ENCODE measurements at regions not wholly inside any gene's neighbourhood (a gene's known extent, or its start where the extent isn't known, plus 50 kb on each side); places are given as distances from the start of the nearest gene placed in this dataset.

- intact Hi-C loops (cut with DNase I; ENCODE audit: low total_unique reads) = no loop called here
- Histone ChIP-seq H3K27me3 (no peaks in the 10 kb centered on the region), H3K4me1 (no peaks in the 10 kb centered on the region), H3K4me3 (no peak overlapping the region), H3K36me3 (no peaks in the 10 kb centered on the region), H3K9me3 (no peaks in the 10 kb centered on the region), H3K27ac (no peak overlapping the region)
- no peak for DNase-seq
- 75 to 87% methylated on average over 1 of the region's 1 CpG for WGBS, 2 donors (ENCODE audit: low coverage in 1 of 2)
- TF ChIP-seq EP300 (IDR thresholded peaks at IDR 0.05; ENCODE audit: low read depth) (no peak), POLR2AphosphoS5 (IDR thresholded peaks at IDR 0.05) (no peak), POLR2A (IDR thresholded peaks at IDR 0.05) (no peak), CTCF (IDR thresholded peaks at IDR 0.05) (no peak)
- in situ Hi-C loops (cut with MboI; ENCODE audit: low pct_ligation_motif_present in 1 of 4, low pct_unique_long_range_greater_than_20kb in 1 of 4, low sequenced_read_pairs in 3 of 4) = no loop called here
Measured at GRCh38 chr18:34550902-34551301, 159.2 kb upstream of the DTNA start.

- in situ Hi-C loops (cut with MboI; ENCODE audit: low pct_ligation_motif_present in 1 of 4, low pct_unique_long_range_greater_than_20kb in 1 of 4, low sequenced_read_pairs in 3 of 4) = no loop called here
- Histone ChIP-seq H3K27ac (no peak overlapping the region), H3K27me3 (no peaks in the 10 kb centered on the region), H3K36me3 (no peaks in the 10 kb centered on the region), H3K9me3 (no peaks in the 10 kb centered on the region), H3K4me1 (no peaks in the 10 kb centered on the region), H3K4me3 (no peak overlapping the region)
- DNase-seq = no peak
- intact Hi-C loops (cut with DNase I; ENCODE audit: low total_unique reads) = no loop called here
- TF ChIP-seq CTCF (IDR thresholded peaks at IDR 0.05) (no peak), POLR2AphosphoS5 (IDR thresholded peaks at IDR 0.05) (no peak), EP300 (IDR thresholded peaks at IDR 0.05; ENCODE audit: low read depth) (no peak), POLR2A (IDR thresholded peaks at IDR 0.05) (no peak)
- WGBS, 2 donors (ENCODE audit: low coverage in 1 of 2) = 81 to 96% methylated on average over 2 of the region's 2 CpGs
Measured at GRCh38 chr18:34551824-34552223, 158.3 kb upstream of the DTNA start.

GRCh38 chr18:34562252-34562870, 147.7 kb upstream of the DTNA start:
- TF ChIP-seq CTCF (IDR thresholded peaks at IDR 0.05) = no peak
- no peak for TF ChIP-seq POLR2A (IDR thresholded peaks at IDR 0.05)
- H3K4me3 ChIP-seq = no peak overlapping the region
- no peak for DNase-seq
- WGBS, 2 donors (ENCODE audit: low coverage in 1 of 2) = 71 to 80% methylated on average over 6 of the region's 6 CpGs
- no peaks in the 10 kb centered on the region for H3K4me1 ChIP-seq
- H3K36me3 ChIP-seq = no peaks in the 10 kb centered on the region
- intact Hi-C loops (cut with DNase I; ENCODE audit: low total_unique reads) = no loop called here
- in situ Hi-C loops (cut with MboI; ENCODE audit: low pct_ligation_motif_present in 1 of 4, low pct_unique_long_range_greater_than_20kb in 1 of 4, low sequenced_read_pairs in 3 of 4) = no loop called here
- H3K9me3 ChIP-seq = no peaks in the 10 kb centered on the region
- H3K27ac ChIP-seq = no peak overlapping the region
- H3K27me3 ChIP-seq = no peaks in the 10 kb centered on the region

GRCh38 chr18:34567857-34568256, 142.2 kb upstream of the DTNA start:
- in situ Hi-C loops (cut with MboI; ENCODE audit: low pct_ligation_motif_present in 1 of 4, low pct_unique_long_range_greater_than_20kb in 1 of 4, low sequenced_read_pairs in 3 of 4) = no loop called here
- Histone ChIP-seq H3K4me1 (no peaks in the 10 kb centered on the region), H3K27ac (no peak overlapping the region), H3K9me3 (no peaks in the 10 kb centered on the region), H3K27me3 (no peaks in the 10 kb centered on the region), H3K4me3 (no peak overlapping the region), H3K36me3 (no peaks in the 10 kb centered on the region)
- 76 to 88% methylated on average over 2 of the region's 2 CpGs for WGBS, 2 donors (ENCODE audit: low coverage in 1 of 2)
- TF ChIP-seq POLR2A (IDR thresholded peaks at IDR 0.05) (no peak), POLR2AphosphoS5 (IDR thresholded peaks at IDR 0.05) (no peak), EP300 (IDR thresholded peaks at IDR 0.05; ENCODE audit: low read depth) (no peak), CTCF (IDR thresholded peaks at IDR 0.05) (no peak)
- intact Hi-C loops (cut with DNase I; ENCODE audit: low total_unique reads) = no loop called here
- DNase-seq = no peak
